A673 (cell line): ENCODE measurements at regions not wholly inside any gene's neighbourhood (a gene's known extent, or its start where the extent isn't known, plus 50 kb on each side); places are given as distances from the start of the nearest gene placed in this dataset.

Experiments used
- BruUV-seq: library from RNA; stranded (reverse); fragments of 400-500 nt; replicated peaks from 2 replicates; lab custom pipeline; 2021; lab: Mats Ljungman, UMichigan
- CTCF ChIA-PET: fragments of 300-600 bp; sonication (Branson Sonifier 250); formaldehyde crosslinking; loops from one replicate; lab custom pipeline; 2022; ENCODE audit warnings: antibody characterized with exemption; lab: Charles Lee
- POLR2A ChIA-PET: fragments of 300-600 bp; sonication (Branson Sonifier 250); formaldehyde crosslinking; loops from one replicate; lab custom pipeline; 2022; ENCODE audit warnings: antibody characterized with exemption; ENCODE audit not compliant: low non-redundant PET; lab: Charles Lee
- DNase-seq: peaks from one replicate; pipeline ENCODE4 v3.0.0-alpha.2; 2015; ENCODE audit warnings: low spot score
- H3K27ac ChIP-seq: fragments of 200-600 bp; sonication (generic); 2 replicates; pipeline ENCODE4 v1.5.1; 2016; ENCODE audit warnings: mixed run types, low read depth, mild to moderate bottlenecking, mixed read lengths, antibody characterized with exemption, low read length; ENCODE audit not compliant: poor library complexity, severe bottlenecking
- H3K27me3 ChIP-seq: fragments of 200-600 bp; sonication (generic); replicated peaks from 2 replicates; pipeline ENCODE4 v1.6.1; 2017; ENCODE audit warnings: mixed run types, low read depth, mild to moderate bottlenecking, mixed read lengths, antibody characterized with exemption, low read length; ENCODE audit not compliant: insufficient read depth, poor library complexity
- H3K36me3 ChIP-seq: fragments of 200-600 bp; sonication (generic); 2 replicates; pipeline ENCODE4 v1.6.1; 2016; ENCODE audit warnings: mixed run types, mild to moderate bottlenecking, mixed read lengths, antibody characterized with exemption, low read length; ENCODE audit not compliant: insufficient read depth, poor library complexity, severe bottlenecking
- H3K4me1 ChIP-seq: fragments of 200-600 bp; sonication (generic); 2 replicates; pipeline ENCODE4 v1.6.1; 2017; ENCODE audit warnings: mixed run types, mild to moderate bottlenecking, mixed read lengths, antibody characterized with exemption, low read length; ENCODE audit not compliant: insufficient read depth, poor library complexity, severe bottlenecking
- H3K4me3 ChIP-seq: fragments of 200-600 bp; sonication (generic); 2 replicates; pipeline ENCODE4 v1.5.1; 2016; ENCODE audit warnings: low read depth, mixed run types, mild to moderate bottlenecking, mixed read lengths, low read length; ENCODE audit not compliant: poor library complexity, severe bottlenecking
- H3K9me3 ChIP-seq: fragments of 200-600 bp; sonication (generic); 2 replicates; pipeline ENCODE4 v1.6.1; 2016; ENCODE audit warnings: mixed run types, low read depth, mild to moderate bottlenecking, mixed read lengths, antibody characterized with exemption, low read length; ENCODE audit not compliant: poor library complexity, severe bottlenecking
- EZH2 ChIP-seq: fragments of 200-600 bp; sonication (generic); IDR thresholded peaks from 2 replicates; pipeline ENCODE4 v1.6.1; 2017; ENCODE audit warnings: borderline replicate concordance, low read depth, mild to moderate bottlenecking, mixed read lengths, antibody characterized with exemption, low read length; ENCODE audit not compliant: poor library complexity, severe bottlenecking
- intact Hi-C: fragments of 100-400 bp; cut with micrococcal nuclease; formaldehyde crosslinking; loops from one replicate; pipeline ENCODE4 v1.10.0; 2022; ENCODE audit not compliant: unreplicated experiment
- TF ChIP-seq, protein P1 (sequence below): fragments of 300-800, 200-600 bp; sonication (generic); conservative IDR thresholded peaks from 2 replicates; pipeline ENCODE4 v1.5.1; 2017; ENCODE audit warnings: low read depth, mild to moderate bottlenecking, antibody characterized with exemption, low read length, moderate library complexity, mixed read lengths

DNA sequence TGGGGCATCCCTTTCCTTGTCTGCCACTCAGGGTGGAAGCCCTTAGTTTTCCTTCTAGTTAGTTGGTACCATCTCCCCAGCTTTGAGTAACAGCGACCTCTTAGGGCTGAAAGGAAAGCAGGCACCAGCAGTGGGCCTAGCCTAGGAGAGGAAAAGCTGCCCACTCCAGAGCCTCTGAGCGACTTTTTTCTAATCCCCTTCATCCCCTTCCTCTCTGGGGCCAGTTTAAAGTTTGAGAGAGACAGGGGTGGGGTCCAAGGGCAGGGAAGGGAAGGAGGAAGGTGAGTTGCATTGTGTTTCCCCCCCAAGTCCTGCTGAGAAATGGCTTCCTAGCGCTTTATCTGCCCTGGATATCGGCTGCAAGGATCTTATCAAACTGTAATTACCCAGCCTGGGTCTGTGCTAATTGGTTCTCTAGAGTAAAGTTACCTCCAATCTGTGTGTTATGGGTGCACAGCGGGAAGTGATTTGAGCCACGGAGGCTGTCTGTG is 573.9 kb upstream of the CADM1 start:
- H3K9me3 ChIP-seq, result no peaks in the 10 kb centered on the region
- POLR2A ChIA-PET, result no interaction called here
- TF ChIP-seq, protein P1, sequence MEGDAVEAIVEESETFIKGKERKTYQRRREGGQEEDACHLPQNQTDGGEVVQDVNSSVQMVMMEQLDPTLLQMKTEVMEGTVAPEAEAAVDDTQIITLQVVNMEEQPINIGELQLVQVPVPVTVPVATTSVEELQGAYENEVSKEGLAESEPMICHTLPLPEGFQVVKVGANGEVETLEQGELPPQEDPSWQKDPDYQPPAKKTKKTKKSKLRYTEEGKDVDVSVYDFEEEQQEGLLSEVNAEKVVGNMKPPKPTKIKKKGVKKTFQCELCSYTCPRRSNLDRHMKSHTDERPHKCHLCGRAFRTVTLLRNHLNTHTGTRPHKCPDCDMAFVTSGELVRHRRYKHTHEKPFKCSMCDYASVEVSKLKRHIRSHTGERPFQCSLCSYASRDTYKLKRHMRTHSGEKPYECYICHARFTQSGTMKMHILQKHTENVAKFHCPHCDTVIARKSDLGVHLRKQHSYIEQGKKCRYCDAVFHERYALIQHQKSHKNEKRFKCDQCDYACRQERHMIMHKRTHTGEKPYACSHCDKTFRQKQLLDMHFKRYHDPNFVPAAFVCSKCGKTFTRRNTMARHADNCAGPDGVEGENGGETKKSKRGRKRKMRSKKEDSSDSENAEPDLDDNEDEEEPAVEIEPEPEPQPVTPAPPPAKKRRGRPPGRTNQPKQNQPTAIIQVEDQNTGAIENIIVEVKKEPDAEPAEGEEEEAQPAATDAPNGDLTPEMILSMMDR, result peak; percentile 49
- no peak for TF ChIP-seq EZH2
- no peak overlapping the region for H3K4me3 ChIP-seq
- H3K27ac ChIP-seq, result no peak overlapping the region
- CTCF ChIA-PET, result no interaction called here
- BruUV-seq, result no TSS peak
- H3K27me3 ChIP-seq, result peaks cover 9% of the 10 kb centered on the region
- DNase-seq, result peak; percentile 18
- no peaks in the 10 kb centered on the region for H3K36me3 ChIP-seq
- no peaks in the 10 kb centered on the region for H3K4me1 ChIP-seq
- intact Hi-C loops, result no loop called here

DNA sequence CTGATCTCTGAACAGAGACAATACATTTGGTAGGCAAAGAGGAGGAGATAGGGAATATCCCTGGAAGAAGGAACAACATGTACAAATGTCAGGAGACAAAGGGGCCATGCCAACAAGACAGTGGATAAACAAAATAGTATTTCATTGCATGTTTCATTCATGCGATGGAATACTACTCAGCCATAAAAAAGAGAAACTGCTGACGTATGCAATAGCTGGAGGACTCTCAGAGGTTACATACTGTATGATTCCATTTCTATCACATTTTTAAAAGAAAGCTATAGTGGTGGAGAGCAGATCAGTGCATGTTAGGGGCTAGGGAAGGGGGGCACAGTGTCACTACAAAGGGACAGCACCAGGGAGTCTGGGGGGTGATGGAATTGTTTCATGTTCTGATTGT is 572.9 kb upstream of the CADM1 start:
- Histone ChIP-seq H3K4me3 (no peak overlapping the region), H3K36me3 (no peaks in the 10 kb centered on the region), H3K27ac (no peak overlapping the region), H3K27me3 (peaks cover 9% of the 10 kb centered on the region), H3K4me1 (no peaks in the 10 kb centered on the region), H3K9me3 (no peaks in the 10 kb centered on the region)
- ChIA-PET CTCF (no interaction called here), POLR2A (no interaction called here)
- TF ChIP-seq, protein P1, result no peak
- no peak for TF ChIP-seq EZH2
- DNase-seq, result no peak
- BruUV-seq, result no TSS peak
- intact Hi-C loops, result no loop called here

DNA sequence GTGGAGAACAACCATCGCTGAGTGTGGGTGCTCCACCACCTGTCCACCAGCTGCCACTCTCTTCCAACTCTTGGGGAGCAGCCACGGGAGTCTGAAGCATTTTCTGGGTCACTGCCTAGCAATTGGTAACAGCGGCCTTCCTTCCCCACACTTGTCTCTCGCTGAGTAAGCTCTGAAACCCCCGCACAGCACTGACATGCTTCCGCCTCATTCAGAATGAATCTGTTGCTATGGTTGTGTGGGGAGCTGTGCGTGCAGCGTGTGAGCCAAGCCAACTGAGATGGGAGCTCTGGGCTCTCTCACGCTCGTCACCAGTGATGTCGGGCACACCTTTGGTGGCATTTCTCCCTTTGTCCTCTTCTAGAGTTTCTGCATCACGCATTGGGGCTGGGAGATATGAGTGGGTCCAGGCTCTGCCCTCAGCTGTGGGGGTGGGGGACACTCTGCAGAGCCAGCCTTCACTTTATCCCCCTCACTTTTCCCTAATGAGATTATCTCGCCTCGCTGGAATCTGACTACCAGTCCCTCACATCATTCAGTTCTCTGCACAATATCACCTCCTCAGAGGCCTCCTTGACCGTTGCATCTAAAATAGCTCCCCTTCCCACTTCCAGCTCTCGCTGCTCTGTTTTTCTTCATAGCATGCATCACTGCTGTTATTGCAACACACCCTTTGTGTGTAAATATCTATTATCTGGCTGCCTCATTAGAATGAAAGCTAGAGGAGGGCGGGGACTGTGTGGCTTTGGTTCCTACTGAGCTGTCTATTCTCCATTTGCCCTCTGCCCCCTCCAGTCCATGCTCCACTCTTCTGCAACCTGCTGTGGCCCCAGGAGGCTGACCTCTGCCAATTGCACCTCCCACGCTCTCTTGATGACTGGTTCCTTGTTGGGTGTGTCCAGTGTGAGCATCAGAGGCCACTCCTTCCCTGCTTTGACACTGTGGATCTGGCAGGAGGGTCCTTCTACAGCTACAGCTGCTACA is 569.9 kb upstream of the CADM1 start:
- no peak for TF ChIP-seq EZH2
- intact Hi-C loops, result loop anchor here (5.0 kb wide), 1 partner anchor 737 kb away; no protein-coding TSS in a partner anchor
- Histone ChIP-seq H3K4me1 (no peaks in the 10 kb centered on the region), H3K4me3 (no peak overlapping the region), H3K27me3 (peaks cover 9% of the 10 kb centered on the region), H3K36me3 (no peaks in the 10 kb centered on the region), H3K9me3 (no peaks in the 10 kb centered on the region), H3K27ac (no peak overlapping the region)
- ChIA-PET CTCF (no interaction called here), POLR2A (interaction anchor here (0.5 kb wide), 1 partner anchor 90 kb away, joined by 3 read pairs; no protein-coding TSS in a partner anchor)
- DNase-seq, result no peak
- no TSS peak for BruUV-seq
